Activated effector memory CD4-positive, alpha-beta T cell treated with Interleukin-2 at 50 U/mL for 16 hours (primary cell): ENCODE measurements at regions not wholly inside any gene's neighbourhood (a gene's known extent, or its start where the extent isn't known, plus 50 kb on each side); places are given as distances from the start of the nearest gene placed in this dataset.
"Not testable (repeated sequence)": the region's sequence is repeated elsewhere in the genome, so short reads cannot be mapped to it uniquely, and the experiment has no call there.

Experiments
- DNase-seq: peaks from one replicate; pipeline ENCODE4 v3.0.0-alpha.2; 2020

DNA sequence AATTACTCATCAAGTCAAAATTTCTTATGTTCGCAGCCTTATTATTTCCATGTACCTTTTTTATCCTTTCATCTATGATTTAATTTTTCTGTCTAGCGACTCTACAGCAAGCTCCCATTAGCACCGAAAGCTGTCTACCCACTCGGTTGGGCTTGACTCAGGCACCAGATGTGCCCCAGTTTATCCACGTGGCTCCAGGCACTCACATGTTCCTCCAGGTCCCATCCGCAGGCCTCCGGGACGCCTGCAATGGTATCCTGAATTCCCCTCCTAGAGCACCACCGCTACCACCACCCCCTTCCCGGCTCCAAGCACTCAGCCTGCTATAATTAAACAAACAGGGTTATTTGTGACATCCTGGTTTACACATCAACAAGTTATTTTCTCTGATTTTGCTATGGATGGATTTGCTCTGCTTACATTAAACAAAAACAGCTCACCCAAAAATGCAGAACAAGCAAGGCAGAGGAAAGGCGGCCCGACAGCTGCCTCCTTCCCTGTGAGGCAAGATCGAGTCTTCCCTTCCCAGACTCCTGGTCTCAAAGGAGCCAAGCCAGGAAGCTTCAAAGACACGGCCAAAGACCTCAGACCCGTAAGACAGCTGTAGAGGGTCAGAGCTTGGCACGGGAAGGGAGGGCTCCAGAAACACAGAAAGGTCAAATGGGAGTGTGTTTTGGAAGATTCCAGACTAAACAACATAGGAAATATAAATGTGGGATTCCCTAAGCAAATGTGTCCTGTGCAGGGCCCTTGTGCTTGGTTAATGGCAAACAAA is 253.8 kb downstream of the TTC8 start:
- DNase-seq = no peak

DNA sequence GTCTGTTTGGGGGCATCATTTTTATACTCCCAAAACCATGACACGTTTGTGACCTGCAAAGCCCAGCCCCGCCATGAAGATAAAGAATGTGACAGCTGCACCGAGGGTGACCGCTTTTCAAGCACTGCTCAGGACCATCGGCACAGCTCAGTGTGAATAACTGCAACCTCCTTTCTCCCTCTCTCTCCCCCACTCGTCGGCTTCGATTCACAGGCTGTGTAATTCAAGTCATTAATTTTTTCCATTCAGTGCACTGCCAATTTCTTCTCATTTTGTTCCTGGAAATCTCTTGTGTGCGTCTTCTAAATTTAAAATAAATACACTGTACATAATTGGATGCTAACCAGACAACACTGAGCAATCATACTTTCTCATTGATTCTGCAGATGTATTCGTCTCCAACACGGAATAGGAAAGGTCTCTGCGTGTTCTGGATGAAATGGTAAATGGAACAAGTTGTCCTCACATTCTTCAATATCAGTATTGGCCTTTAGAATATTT is 260.8 kb downstream of the TTC8 start:
- no peak for DNase-seq

GRCh38 chr14:89085737-89086382 is 261.4 kb downstream of the TTC8 start:
- DNase-seq = no peak

DNA sequence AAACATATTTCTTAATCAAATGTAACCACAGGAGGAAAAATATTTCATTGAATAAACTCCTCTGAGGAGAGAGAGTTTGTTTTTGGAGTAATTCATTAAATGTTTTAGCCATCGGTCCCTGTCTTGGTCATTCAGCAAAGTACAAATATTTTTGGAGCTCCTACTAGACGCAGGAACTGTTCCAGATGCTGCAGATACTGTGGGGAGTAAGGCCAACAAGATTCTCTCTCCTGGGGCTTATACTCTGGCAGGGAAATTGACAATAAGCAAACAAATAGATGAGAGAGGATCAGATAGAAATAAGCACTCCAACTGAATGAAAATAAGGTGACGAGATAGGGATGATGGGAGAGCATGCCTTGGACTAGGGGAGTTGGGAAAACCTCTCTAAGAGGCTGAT is 264.1 kb downstream of the TTC8 start:
- DNase-seq = no peak

GRCh38 chr14:89089330-89089729 is 264.9 kb downstream of the TTC8 start:
- DNase-seq = no peak

- no peak for DNase-seq
These were observed 267.3 kb downstream of the TTC8 start for GRCh38 chr14:89091781-89092180.

GRCh38 chr14:89093083-89093730 is 268.8 kb downstream of the TTC8 start:
- no peak for DNase-seq

DNA sequence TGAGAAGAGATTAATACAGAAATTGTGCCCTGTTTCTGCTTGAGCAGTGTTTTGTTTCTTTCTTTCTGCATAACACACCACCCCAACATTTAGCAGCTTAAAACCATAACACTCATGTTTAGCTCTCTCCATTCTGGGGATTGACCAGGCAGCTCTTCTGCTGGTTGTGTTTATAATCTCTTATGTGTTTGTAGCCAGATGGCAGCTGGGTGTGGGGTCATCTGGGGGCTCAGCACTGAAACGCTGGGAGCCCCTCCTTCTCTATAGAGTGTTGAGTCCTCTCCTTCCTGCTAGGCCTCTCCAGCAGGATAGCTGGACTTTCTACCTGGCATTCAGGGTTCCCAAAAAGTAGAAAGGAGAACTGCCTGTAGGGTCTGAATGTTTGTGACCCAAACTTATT is 270.6 kb downstream of the TTC8 start:
- no peak for DNase-seq

- DNase-seq = no peak
These were observed 272.5 kb downstream of the TTC8 start for GRCh38 chr14:89096946-89097345.

DNA sequence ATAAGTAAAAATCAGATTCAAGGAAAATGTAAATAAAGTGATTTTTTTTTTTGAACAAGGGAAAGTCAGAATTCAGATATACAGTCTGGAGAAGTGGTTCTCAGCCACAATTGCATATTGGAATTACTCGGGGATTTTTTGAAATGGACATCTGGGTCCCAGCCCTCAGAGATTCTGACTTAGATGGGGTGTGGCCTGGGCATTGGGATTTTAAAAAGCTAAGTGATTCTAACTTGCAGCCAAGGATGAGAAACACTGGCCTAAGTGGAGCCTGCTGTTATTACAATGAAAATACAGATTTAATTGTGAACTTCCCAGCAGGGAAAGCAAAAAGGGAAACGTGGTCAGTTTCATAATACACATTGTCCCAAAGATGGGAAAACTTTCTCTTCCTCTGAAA is 273.8 kb downstream of the TTC8 start:
- no peak for DNase-seq

GRCh38 chr14:89104171-89104817 is 279.8 kb downstream of the TTC8 start:
- DNase-seq = not testable (repeated sequence)

- not testable (repeated sequence) for DNase-seq
These were observed 280.4 kb downstream of the TTC8 start for GRCh38 chr14:89104861-89105260.
